NCI-H2196 treated with DMSO at 0.1 percent for 48 hours (cell line): ENCODE measurements at regions not wholly inside any gene's neighbourhood (a gene's known extent, or its start where the extent isn't known, plus 50 kb on each side); places are given as distances from the start of the nearest gene placed in this dataset.

ENCODE experiments used
- DNase-seq: peaks from one replicate; lab custom pipeline; 2025; ENCODE audit not compliant: unreplicated experiment; lab: John Stamatoyannopoulos, UW

DNA sequence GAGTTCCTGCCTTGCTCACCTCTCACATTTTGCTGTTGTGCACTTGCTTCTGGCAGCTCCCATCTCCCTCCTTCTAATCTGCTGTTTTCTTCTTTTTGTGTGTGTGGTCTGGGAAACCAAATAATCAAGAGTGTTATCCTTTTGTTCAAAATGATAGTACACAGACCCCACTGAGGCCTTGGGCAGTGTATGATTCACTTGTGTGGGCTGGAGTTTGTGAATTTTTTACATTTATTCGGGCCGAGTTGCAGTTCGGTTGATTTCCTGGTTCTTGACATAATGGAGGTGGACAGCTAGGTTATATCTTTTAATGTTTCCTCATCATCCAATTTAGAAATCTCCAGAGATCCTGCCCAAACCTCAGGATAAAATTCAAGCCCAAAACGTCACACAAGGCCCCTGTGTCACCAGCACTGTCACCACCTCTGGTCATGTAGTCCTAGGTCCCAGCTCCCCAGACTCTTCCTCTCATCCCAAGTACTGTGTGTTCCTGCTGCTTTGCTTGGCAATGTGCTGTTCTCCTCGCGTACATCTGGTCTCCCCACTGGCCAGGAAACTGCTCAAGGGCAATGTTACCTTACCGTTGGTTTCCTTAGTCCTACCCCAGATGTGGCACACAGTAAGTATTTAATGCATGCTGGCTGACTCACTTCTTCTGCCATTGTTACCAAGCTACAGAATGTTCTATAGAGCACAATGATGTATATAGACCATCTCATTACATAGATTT, 55.7 kb upstream of the PHACTR2 start:
- no peak for DNase-seq

DNA sequence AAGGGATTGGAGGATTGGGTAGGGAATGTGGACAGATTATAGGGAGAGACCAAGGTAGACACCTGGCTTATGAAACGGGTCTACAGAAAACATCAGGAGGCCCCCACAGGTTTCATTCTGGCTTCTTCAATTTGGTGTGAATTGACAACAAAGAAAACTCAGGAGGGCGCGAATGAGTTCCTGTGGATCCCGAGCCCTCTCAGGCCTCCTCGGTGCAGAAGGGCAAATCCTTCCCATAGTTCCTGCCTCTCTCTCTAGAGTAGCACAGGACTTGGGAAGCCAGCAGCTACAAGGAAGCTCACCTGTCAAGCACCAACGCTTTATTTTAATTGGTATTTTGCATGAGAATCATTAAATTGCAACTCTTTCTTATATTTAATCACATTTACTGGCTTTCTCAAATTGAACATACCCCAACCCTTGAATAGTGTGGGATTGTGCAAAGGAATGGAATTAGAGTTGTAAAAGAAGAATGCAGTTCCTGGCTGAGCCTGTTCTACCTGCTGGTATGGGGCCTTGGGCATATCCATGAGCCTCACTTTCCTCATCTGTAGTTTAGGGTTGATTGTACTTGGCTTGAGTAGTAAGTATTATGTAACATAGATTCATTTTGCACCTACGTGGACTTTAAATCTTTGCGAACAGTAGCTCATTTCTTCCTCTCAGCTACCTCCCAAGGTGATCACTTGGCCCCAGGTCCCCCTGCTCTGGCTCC, 56.4 kb upstream of the PHACTR2 start:
- no peak for DNase-seq

DNA sequence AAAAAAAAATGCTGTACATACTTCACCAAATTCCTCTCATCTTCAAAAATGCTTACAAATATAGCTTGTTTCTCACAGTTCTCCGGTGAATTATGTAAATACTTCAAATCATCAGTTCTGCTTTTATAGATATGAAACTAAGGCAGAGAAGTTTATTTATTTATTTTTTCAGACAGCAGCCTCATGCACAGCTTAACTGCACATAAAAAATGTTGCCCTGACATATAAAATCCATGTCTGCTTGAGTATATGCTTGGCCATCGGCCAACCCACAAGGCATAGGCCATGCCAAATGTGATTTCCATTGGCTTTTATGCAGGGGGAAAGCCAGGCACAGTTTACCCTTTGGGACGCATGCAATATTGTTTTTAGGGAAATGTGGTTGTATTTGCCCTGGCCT, 57.3 kb upstream of the PHACTR2 start:
- no peak for DNase-seq

DNA sequence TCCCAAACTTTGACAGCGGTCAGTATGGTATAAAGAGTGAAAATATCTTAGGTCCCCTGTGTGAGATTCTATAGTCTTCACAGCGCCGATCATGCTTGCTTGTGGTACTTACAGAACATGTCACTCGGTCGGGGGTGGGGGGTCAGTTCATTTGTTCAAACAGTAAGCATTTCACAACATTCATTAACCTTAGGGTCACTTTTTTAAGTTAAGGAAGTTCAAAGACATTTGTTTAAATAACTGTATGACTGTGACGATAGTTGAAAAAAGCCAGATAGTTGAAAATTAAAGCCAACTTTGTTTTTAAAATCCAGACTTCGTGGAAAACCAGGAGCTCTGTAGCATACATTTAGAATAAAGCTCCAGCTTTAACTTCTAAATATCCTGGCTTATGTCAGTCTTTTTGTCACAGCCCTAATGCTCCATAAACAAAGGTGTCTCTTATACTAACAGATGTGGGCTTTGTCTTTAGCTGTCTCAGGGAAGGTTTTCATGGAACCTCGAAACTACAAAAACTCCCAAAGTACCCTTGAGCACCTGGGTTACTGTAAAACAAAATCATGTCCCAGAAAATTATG, 57.9 kb upstream of the PHACTR2 start:
- no peak for DNase-seq

DNA sequence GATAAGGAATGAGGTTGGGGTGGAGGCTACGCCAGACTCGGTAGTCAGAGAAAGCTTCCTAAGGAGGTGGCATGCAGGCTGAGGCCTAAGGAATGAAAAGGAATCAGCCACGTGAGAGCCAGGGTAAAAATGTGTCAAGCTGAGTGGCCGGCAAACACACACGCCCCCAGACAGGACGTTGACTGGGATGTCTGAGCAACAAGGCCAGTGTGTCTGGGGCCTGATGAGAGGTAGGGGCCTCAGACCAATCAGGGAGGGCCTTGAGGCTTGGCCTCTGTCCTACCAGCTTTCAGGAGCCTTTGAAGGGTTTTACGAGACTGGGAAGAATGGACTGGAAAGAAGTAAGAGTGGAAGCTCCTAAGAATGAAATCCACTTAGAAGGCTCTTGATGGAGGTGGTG, 61.0 kb upstream of the PHACTR2 start:
- DNase-seq = no peak

DNA sequence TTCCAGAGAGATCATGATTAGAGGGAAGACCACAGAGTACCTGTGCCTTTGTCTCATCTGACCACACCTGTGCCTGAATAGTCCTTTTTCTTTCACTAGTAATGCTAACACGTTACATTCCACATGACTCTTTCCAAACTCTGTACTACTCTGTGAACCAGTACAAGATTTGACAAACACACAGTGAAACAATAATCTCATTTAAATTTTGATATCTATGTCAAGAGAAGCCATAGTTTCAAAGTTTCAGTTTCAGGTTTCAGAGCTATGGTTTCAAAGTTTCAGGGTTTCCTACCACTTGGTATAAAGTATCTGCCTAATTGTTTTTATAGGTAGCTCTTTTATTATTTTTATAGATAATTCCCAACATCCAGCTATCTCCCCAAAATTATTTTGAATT, 62.0 kb upstream of the PHACTR2 start:
- no peak for DNase-seq

DNA sequence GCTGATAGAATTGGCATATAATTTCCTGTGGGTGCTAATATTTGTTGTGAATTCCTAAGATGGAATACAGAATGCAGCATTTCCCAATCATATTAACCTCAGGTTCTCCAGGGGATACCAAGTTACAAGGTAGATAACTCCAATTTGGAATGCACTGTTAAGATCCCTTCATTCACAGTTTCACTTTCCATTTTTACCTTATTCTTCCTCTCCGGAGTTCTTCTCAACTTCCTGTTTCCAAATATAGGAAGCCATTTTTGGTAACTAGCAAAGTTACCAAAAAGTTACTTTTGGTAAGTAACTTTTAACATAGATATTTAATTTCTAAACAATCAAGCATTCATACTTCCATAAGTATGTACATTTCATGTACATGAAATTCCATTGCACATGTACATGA, 63.5 kb upstream of the PHACTR2 start:
- no peak for DNase-seq

DNA sequence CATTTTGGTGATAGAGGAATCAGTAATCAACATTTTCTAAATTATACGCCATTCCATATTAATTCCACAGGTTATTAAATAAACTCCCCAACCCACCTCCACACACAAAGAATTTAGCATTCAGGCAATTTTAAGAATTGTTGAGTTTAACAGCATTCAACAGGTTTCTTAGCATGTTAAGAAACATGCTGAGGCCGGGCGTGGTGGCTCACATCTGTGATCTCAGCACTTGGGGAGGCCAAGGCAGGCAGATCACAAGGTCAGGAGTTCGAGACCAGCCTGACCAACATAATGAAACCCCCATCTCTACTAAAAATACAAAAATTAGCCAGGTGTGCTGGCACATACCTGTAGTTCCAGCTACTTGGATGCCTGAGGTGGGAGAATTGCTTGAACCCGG, 64.0 kb upstream of the PHACTR2 start:
- DNase-seq = no peak

DNA sequence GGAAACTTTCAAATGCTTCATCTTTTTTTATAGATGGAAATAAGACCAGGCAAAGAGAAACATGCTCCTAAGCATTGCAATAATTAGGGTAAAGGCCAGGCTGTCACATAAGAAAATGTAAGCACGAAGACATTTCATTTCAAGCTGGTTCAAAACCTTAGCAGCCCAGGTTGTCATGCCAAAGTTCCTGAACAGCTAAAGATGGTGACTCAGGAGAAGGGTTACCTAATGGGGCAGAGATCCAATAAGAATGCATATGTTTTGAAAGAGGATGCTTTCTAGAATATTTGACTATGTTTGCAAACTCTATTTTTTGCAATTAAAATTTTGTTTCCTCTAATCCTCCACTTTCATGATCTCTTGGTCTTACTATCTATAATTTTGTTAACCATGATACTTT, 65.6 kb upstream of the PHACTR2 start:
- no peak for DNase-seq

DNA sequence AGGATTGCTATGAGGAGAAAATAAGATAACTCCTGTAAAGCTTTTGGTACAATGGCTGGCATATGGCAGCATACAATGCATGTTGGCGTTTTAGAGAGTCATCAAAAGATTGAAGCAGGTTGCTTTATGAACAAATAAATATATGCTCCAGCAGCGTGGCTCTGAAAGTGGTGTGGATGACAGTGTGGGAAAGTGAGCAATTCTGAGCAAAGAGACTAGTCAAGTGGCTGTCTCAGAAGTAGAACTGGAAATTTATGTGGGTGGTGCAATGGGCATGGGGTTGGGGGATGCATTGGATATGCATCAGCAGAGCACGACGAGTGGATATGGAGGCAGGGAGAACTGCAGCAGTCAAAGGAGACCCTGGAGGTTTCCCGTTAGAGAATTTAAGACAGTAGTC, 66.2 kb upstream of the PHACTR2 start:
- no peak for DNase-seq

DNA sequence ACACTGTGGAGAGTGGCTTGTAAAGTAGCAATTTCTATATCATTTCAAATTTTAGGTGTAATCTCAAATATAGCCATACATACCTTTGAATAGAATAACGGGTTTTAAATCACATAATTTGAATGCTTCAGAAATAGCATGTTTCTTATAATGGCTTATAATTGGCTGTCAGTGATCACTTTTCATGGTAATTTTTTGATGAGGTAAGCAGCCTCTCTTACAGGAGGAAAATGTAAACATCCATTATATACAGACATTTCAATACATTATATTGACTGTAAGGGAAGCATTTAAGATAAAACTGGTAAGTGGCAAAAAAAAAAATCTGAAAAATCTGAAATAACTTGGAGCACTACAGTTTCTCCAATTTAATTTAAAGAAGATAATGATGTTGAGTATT, 67.8 kb upstream of the PHACTR2 start:
- no peak for DNase-seq

DNA sequence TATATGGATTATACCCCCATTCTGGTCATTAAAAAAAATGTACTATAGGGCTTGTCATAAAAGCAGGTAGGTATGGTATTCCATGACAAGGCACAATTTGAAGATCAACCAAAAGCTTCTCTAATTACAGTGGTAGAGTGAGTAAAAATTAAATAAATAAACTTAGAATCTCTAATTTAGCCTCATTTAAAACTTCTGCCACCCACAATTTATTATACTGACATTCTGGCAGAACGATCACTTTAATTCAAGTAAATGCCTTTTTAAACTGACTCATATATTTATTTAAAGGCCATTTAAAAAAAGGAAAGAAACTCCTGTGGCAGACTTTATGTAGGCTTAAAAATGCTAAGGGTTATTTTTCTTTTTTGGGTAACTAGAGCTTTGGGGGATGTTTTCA, 68.3 kb upstream of the PHACTR2 start:
- DNase-seq = no peak

DNA sequence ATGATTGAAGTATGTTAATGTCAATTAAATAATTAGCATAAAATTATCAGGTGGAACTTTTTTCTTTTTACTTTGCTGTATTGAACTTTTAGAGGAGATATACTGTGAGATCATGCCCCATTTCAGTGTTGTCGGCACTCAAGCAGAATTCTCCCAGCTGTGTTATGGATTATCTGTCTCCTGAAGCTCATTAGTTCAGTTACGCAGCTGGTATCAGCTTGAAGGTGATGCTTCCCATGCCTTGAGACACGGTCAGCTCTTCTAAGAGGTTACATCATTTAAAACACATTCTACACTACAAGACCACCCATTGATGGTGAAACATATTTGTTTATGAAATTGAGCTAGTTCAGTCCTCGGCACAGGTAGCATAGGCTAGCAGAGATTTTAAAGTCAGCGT, 68.9 kb upstream of the PHACTR2 start:
- no peak for DNase-seq

DNA sequence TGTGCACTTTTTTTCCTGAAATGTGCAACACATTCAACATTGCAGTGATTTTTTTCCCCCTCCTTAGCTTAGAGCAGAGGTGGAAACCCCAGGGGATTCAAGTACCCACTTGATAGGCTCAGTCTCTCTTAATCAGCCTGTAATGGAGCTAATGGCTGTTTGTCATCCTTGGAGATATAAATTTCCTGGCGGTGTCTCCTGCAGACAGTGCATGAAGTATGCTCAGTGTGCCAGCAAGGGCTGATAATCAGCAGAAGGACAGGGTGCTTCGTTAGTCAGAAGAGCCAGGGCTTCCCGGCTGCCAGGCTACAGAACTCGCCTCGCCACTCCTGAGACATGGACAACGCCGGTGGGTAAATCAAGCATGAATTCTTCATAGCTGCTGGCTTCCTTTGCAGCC, 69.8 kb upstream of the PHACTR2 start:
- DNase-seq = no peak

DNA sequence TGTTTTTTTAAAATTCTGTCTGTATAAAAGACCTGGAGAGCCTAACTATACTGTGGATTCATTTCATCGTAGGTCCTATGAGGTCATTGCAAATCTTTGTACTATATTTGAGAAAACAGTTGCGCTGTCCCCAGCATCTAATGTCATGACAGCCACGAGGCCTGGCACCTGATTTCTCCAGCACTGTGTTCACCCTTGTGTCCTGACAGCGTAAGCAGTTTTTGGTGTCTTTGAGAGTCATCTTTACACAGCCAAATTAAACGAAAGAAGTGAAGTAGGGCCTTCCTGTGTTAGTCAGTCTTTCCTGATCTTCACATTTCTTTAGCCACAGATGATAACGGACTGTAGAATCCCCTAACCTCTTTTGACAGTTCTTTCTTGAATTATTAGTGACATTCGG, 70.6 kb upstream of the PHACTR2 start:
- DNase-seq = no peak

DNA sequence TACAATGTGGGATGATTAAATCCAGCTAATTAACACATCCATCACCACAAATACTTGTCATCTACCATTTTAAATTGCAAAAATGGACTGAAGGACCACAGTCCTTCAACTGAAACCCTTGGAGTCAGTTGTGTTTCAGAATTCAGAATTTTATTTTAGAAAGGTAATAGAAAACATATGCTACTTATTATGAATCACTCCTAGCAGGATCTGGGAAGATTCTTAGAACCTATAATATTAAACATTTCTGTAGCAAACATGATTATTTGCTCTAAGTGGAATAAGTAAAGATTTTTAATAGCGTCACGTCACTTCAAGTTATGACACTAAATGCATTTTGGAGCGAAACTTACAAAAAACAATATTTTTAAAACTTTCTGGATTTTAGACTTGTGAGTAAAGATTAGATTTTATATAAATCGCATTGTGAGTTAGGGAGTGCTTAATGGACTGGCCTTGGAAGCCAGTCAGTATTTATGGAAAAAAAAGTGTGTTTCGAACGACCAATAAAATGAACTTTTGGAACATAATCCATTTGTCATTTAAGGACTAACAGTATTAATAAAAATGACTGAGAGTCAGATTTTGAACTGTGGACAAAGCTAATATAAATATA, 71.8 kb upstream of the PHACTR2 start:
- no peak for DNase-seq

DNA sequence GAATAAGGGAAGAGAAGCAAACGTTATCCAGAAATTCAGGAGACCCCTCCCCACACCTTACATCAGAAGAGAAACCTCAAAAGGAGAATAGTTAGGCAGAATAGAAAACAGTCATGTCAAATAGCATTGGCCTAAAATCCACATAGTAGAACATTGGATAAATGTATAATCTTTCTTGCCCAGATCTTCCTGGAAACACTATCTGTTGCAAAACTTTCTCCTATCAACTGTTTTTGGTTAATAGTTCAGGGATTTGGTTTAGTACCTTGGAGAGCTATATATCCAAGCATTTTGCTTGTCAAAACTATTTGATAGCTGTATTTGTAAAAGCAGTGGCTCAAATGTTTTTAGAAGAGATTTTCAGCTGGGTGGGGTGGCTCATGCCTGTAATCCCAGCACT, 74.3 kb upstream of the PHACTR2 start:
- no peak for DNase-seq

DNA sequence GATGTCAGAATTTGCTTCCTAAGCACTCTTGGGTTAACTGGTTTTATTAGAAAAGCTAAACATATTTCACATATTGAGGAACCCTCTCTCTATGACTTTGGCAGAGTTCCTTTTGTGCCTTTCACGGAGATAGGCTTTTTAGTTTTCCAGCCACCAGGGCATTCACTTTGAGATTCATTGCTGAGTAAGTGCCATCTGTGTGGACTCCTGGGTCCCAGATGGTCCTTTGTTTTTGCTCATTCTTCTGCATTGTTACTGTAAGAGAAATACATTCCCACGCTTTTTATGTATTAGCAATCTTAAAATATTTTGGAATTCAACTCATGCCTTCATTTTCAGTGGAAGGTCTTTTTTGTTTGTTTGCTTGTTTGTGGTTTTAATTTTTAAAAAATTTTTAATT, 76.3 kb upstream of the PHACTR2 start:
- DNase-seq = no peak

DNA sequence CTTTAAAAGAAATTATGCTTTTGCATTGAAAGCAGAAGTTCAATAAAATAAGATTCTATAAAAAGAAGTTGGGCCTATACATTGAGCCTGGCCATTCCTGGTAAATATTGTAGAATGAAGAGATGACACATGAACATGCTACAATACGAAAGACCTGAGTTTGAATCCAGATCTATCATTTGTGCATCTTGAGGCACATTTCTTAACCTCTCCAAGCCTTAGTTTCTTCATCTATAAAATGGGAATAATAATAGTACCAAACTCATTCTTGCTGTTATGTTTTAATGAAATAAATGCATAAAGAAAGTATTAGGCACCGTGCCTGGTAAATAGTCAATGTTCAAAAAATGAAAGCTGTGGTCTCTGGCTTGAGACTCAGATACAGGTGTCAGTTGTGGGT, 76.9 kb upstream of the PHACTR2 start:
- no peak for DNase-seq

DNA sequence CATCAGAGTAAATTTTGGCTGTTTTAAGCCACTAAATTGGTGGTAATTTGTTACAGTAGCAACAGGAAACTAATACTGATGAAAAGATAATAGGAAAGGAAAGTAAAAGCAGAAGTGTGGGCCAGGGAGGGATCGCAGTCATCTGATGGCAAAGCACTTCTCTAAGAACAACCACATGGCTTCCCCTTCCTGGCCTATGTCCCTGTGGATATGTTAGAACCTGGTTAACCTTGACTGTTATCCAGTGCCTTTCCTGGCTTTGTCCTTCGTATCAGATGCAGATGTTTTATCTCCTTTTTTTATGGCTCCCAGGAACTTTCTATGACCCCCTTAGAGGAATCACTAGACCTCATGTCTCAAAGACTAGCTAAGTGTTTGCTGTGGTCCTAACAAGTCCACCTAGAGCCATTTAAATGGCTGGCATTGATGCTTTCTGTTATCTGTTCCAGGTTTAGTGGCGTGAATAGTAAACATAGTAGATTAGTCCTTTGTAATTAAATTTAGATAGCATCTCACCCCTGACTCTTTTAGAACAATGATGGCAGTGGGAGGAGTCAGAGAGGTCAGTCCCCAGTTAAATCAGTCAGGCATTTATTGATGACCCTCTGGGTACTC, 79.2 kb upstream of the PHACTR2 start:
- DNase-seq = no peak

DNA sequence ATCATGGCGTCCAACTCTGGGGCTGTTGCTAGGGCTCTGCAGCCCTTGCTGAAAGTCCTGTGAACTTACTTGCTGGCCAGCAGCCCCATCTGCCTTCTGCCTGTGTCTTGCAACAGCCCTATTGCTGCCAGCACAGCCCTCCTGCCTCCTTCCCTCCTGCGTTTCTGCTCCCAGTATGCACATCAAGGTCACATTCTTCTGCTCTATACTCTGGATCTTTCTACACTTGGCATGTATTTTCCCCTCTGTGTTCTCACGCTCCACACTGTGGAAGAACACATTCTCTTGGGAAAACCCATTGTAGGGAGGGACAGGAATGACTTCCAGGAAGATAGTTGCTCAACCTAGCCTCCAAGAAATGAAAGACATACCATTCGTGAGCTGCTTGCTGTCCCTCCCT, 80.9 kb upstream of the PHACTR2 start:
- DNase-seq = no peak
